PC-3 (cell line): ENCODE measurements at regions not wholly inside any gene's neighbourhood (a gene's known extent, or its start where the extent isn't known, plus 50 kb on each side); places are given as distances from the start of the nearest gene placed in this dataset.

ENCODE experiments used
- ATAC-seq: fragments of 200-7000 bp; cut with Tn5 transposase; 2 replicates; pipeline ENCODE4 v1.9.1; 2020; ENCODE audit warnings: mild to moderate bottlenecking, moderate library complexity
- BruUV-seq: library from RNA; stranded (reverse); fragments of 400-500 nt; replicated peaks from 2 replicates; lab custom pipeline; 2021; lab: Mats Ljungman, UMichigan
- CTCF ChIA-PET: fragments of 300-600 bp; sonication (Branson Sonifier 250); formaldehyde crosslinking; loops from one replicate; lab custom pipeline; 2022; ENCODE audit warnings: antibody characterized with exemption; lab: Charles Lee
- POLR2A ChIA-PET: fragments of 300-600 bp; sonication (Branson Sonifier 250); formaldehyde crosslinking; loops from one replicate; lab custom pipeline; 2022; ENCODE audit warnings: antibody characterized with exemption; ENCODE audit not compliant: unreplicated experiment; lab: Charles Lee
- DNase-seq: peaks from one replicate; pipeline ENCODE4 v3.0.0-alpha.2; 2015
- H2AFZ ChIP-seq: fragments of 300-600 bp; sonication (generic); 2 replicates; pipeline ENCODE4 v1.6.0; 2016; ENCODE audit warnings: antibody characterized with exemption, low read length
- H3F3A ChIP-seq: fragments of 300-600 bp; sonication (generic); one replicate; pipeline ENCODE4 v1.6.0; 2017; ENCODE audit warnings: antibody characterized with exemption, low read length, control low read depth, mild to moderate bottlenecking; ENCODE audit not compliant: unreplicated experiment
- H3K27ac ChIP-seq: fragments of 300-600 bp; sonication (generic); 2 replicates; pipeline ENCODE4 v1.5.1; 2016; ENCODE audit warnings: mild to moderate bottlenecking, low read length
- H3K27me3 ChIP-seq: fragments of 300-600 bp; sonication (generic); 2 replicates; pipeline ENCODE4 v1.6.1; 2016; ENCODE audit warnings: low read length, mixed read lengths
- H3K36me3 ChIP-seq: fragments of 300-600 bp; sonication (generic); 2 replicates; pipeline ENCODE4 v1.6.1; 2016; ENCODE audit warnings: low read depth, mixed run types, low read length, mixed read lengths
- H3K4me1 ChIP-seq: fragments of 300-600 bp; sonication (generic); 2 replicates; pipeline ENCODE4 v1.5.1; 2016; ENCODE audit warnings: low read length; ENCODE audit not compliant: insufficient read depth
- H3K4me2 ChIP-seq: fragments of 300-600 bp; sonication (generic); 2 replicates; pipeline ENCODE4 v1.6.0; 2016; ENCODE audit warnings: low read length
- H3K4me3 ChIP-seq: fragments of 300-600 bp; sonication (generic); 2 replicates; pipeline ENCODE4 v1.5.1; 2016; ENCODE audit warnings: mild to moderate bottlenecking, low read length, mixed read lengths
- H3K79me2 ChIP-seq: fragments of 300-600 bp; sonication (generic); 2 replicates; pipeline ENCODE4 v1.6.1; 2017; ENCODE audit warnings: low read length, mixed read lengths
- H3K9ac ChIP-seq: fragments of 300-600 bp; sonication (generic); 2 replicates; pipeline ENCODE4 v1.6.0; 2016; ENCODE audit warnings: mild to moderate bottlenecking, low read length
- H3K9me2 ChIP-seq: fragments of 300-600 bp; sonication (generic); replicated peaks from 2 replicates; pipeline ENCODE4 v1.6.1; 2016; ENCODE audit warnings: mixed run types, low read length, mixed read lengths
- H3K9me3 ChIP-seq: fragments of 300-600 bp; sonication (generic); 2 replicates; pipeline ENCODE4 v1.6.1; 2016; ENCODE audit warnings: low read length, mixed read lengths
- H4K20me1 ChIP-seq: fragments of 300-600 bp; sonication (generic); 2 replicates; pipeline ENCODE4 v1.6.1; 2016; ENCODE audit warnings: low read length, mixed read lengths
- EZH2 ChIP-seq: fragments of 300-600 bp; sonication (generic); IDR thresholded peaks from one replicate; pipeline ENCODE4 v1.6.1; 2017; ENCODE audit warnings: antibody characterized with exemption, mild to moderate bottlenecking, low read length; ENCODE audit not compliant: unreplicated experiment
- EZH2phosphoT487 ChIP-seq: fragments of 300-600 bp; sonication (generic); IDR thresholded peaks from 2 replicates; pipeline ENCODE4 v1.6.1; 2018; ENCODE audit warnings: mild to moderate bottlenecking, antibody characterized with exemption, low read length, borderline replicate concordance
- intact Hi-C: fragments of 100-400 bp; cut with micrococcal nuclease; formaldehyde crosslinking; loops from 2 replicates; pipeline ENCODE4 v1.9.0; 2023
- TF ChIP-seq, protein P1 (sequence below): fragments of 300-600 bp; sonication (generic); conservative IDR thresholded peaks from 2 replicates; pipeline ENCODE4 v1.5.1; 2017; ENCODE audit warnings: antibody characterized with exemption, low read depth, mild to moderate bottlenecking, low read length

DNA sequence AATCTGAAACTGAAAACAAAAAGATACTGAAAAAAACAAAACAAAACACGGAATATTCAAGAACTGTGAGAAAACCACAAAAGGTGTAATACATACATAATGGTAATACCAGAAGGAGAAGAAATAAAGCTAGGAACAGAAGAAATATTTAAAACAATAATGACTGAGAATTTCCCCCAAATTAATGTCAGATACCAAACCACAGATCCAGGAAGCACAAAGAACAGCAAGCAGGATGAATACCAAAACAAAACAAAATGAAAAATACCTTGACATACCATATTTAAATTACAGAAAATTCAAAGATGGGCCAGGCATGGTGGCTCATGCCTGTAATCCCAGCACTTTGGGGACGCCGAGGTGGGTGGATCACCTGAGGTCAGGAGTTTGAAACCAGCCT lies 57.7 kb upstream of the PARD3 start:
- no TSS peak for BruUV-seq
- H3K4me3 ChIP-seq = no peak overlapping the region
- H3F3A ChIP-seq = no peaks in the 10 kb centered on the region
- ChIA-PET POLR2A (no interaction called here), CTCF (no interaction called here)
- intact Hi-C loops = no loop called here
- H3K27me3 ChIP-seq = no peaks in the 10 kb centered on the region
- ATAC-seq (no peak), DNase-seq (no peak)
- TF ChIP-seq EZH2 (no peak), EZH2phosphoT487 (no peak)
- TF ChIP-seq, protein P1, sequence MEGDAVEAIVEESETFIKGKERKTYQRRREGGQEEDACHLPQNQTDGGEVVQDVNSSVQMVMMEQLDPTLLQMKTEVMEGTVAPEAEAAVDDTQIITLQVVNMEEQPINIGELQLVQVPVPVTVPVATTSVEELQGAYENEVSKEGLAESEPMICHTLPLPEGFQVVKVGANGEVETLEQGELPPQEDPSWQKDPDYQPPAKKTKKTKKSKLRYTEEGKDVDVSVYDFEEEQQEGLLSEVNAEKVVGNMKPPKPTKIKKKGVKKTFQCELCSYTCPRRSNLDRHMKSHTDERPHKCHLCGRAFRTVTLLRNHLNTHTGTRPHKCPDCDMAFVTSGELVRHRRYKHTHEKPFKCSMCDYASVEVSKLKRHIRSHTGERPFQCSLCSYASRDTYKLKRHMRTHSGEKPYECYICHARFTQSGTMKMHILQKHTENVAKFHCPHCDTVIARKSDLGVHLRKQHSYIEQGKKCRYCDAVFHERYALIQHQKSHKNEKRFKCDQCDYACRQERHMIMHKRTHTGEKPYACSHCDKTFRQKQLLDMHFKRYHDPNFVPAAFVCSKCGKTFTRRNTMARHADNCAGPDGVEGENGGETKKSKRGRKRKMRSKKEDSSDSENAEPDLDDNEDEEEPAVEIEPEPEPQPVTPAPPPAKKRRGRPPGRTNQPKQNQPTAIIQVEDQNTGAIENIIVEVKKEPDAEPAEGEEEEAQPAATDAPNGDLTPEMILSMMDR = no peak
- H3K9ac ChIP-seq = no peak overlapping the region
- H4K20me1 ChIP-seq = no peaks in the 10 kb centered on the region
- no peak overlapping the region for H3K4me2 ChIP-seq
- no peak overlapping the region for H3K27ac ChIP-seq
- no peaks in the 10 kb centered on the region for H3K9me2 ChIP-seq
- H3K79me2 ChIP-seq = no peaks in the 10 kb centered on the region
- H3K4me1 ChIP-seq = no peaks in the 10 kb centered on the region
- no peaks in the 10 kb centered on the region for H3K36me3 ChIP-seq
- H2AFZ ChIP-seq = no peak overlapping the region
- H3K9me3 ChIP-seq = no peaks in the 10 kb centered on the region

DNA sequence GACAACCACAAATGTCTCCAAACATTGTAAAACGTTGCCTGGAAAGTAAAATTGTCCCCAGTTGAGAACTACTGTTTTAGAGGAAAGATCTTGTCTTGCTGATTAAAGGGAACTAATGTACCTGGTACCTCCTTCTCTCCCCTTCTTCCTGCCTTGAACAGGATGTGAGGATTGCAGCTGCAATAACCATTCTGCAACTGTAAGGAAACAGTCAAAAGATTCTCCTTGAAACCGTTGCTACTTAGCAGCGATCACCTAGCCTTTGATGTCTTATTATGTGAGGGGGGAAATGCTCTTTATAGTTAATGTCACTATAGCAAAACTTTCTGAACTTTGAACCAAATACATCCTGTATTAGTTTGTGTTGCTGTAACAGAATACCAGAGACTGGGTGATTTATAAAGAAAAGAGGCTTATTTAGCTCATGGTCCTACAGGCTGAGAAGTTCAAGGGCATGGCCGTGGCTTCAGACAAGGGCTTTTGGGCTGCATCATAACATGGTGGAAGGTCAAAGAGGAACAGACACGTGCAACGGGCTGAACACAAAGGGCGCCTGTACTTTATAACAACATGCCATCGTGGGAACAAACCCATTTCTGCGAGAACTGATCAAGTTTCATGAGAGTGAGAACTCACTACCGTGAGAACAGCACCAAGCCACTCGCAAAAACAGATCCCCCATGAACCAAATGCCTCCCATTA lies 54.2 kb upstream of the PARD3 start:
- Histone ChIP-seq H4K20me1 (no peaks in the 10 kb centered on the region), H3K27me3 (no peaks in the 10 kb centered on the region), H2AFZ (peak overlapping the region; percentile 1; the same call in 1 of the 2 replicates), H3K4me1 (no peaks in the 10 kb centered on the region), H3K27ac (no peak overlapping the region), H3F3A (no peaks in the 10 kb centered on the region), H3K79me2 (no peaks in the 10 kb centered on the region), H3K9me3 (no peaks in the 10 kb centered on the region), H3K9ac (no peak overlapping the region), H3K9me2 (no peaks in the 10 kb centered on the region), H3K36me3 (no peaks in the 10 kb centered on the region), H3K4me2 (no peak overlapping the region), H3K4me3 (no peak overlapping the region)
- TF ChIP-seq EZH2phosphoT487 (no peak), EZH2 (no peak)
- TF ChIP-seq, protein P1 = no peak
- ATAC-seq (no peak), DNase-seq (no peak)
- CTCF ChIA-PET = no interaction called here
- BruUV-seq = no TSS peak
- POLR2A ChIA-PET = interaction anchor here (0.6 kb wide), 1 partner anchor 130 kb away, joined by 3 read pairs; no protein-coding TSS in a partner anchor
- intact Hi-C loops = no loop called here

- no peak overlapping the region for H3K4me2 ChIP-seq
- H3K9me2 ChIP-seq = no peaks in the 10 kb centered on the region
- no peaks in the 10 kb centered on the region for H3F3A ChIP-seq
- no peak overlapping the region for H3K9ac ChIP-seq
- BruUV-seq = no TSS peak
- H3K4me3 ChIP-seq = no peak overlapping the region
- no peaks in the 10 kb centered on the region for H4K20me1 ChIP-seq
- CTCF ChIA-PET = no interaction called here
- intact Hi-C loops = no loop called here
- H3K27ac ChIP-seq = no peak overlapping the region
- no peaks in the 10 kb centered on the region for H3K27me3 ChIP-seq
- H3K36me3 ChIP-seq = no peaks in the 10 kb centered on the region
- H3K79me2 ChIP-seq = no peaks in the 10 kb centered on the region
- DNase-seq (no peak), ATAC-seq (no peak)
- no peak overlapping the region for H2AFZ ChIP-seq
- POLR2A ChIA-PET = no interaction called here
- H3K4me1 ChIP-seq = no peaks in the 10 kb centered on the region
- H3K9me3 ChIP-seq = no peaks in the 10 kb centered on the region
- TF ChIP-seq EZH2 (no peak), EZH2phosphoT487 (no peak)
- TF ChIP-seq, protein P1 = no peak
Observed at GRCh38 chr10:34868589-34868988, 53.5 kb upstream of the PARD3 start.
